ENCODE measurements at regions not wholly inside any gene's neighbourhood (a gene's known extent, or its start where the extent isn't known, plus 50 kb on each side); places are given as distances from the start of the nearest gene placed in this dataset.

DNA sequence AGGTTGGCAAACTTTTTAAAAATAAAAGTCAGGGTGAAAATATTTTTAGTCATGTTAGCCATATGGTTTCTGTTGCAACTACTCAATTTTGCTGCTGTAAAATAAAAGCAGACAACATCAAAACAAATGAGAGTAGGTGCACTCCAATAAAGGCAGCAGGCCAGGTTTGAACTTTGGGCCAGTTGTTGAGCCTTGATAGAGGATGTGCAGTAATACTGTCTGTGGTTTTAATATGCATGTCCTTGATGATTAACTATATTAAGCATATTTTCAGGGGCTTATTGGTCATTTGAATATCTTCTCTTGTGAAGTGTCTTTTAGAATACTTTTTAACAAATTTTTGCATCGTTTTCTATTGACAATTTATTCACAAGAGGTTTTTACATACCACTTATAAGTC is 1399.9 kb upstream of the B3GALT2 start:
- TF ChIP-seq, protein P1, sequence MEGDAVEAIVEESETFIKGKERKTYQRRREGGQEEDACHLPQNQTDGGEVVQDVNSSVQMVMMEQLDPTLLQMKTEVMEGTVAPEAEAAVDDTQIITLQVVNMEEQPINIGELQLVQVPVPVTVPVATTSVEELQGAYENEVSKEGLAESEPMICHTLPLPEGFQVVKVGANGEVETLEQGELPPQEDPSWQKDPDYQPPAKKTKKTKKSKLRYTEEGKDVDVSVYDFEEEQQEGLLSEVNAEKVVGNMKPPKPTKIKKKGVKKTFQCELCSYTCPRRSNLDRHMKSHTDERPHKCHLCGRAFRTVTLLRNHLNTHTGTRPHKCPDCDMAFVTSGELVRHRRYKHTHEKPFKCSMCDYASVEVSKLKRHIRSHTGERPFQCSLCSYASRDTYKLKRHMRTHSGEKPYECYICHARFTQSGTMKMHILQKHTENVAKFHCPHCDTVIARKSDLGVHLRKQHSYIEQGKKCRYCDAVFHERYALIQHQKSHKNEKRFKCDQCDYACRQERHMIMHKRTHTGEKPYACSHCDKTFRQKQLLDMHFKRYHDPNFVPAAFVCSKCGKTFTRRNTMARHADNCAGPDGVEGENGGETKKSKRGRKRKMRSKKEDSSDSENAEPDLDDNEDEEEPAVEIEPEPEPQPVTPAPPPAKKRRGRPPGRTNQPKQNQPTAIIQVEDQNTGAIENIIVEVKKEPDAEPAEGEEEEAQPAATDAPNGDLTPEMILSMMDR (IDR thresholded peaks at IDR 0.05; ENCODE audit: borderline replicate concordance, extremely low read depth, low read length, poor library complexity, severe bottlenecking), result no peak
- no peak for TF ChIP-seq EZH2 (IDR thresholded peaks at IDR 0.05; ENCODE audit: borderline replicate concordance, low read depth, low read length, severe bottlenecking)
